Upper lobe of left lung (tissue), 6 donors: ENCODE measurements at regions not wholly inside any gene's neighbourhood (a gene's known extent, or its start where the extent isn't known, plus 50 kb on each side); places are given as distances from the start of the nearest gene placed in this dataset.

Experiments
- ATAC-seq, 2 donors: fragments of 200-7000 bp; cut with Tn5 transposase; one replicate each; pipeline ENCODE4 v1.9.1; 2022; ENCODE audit warnings: mild to moderate bottlenecking in 2 of 2, moderate library complexity in 2 of 2; ENCODE audit not compliant: low FRiP score in 2 of 2
- DNase-seq, 2 donors: peaks; one replicate each; pipeline ENCODE4 v3.0.0-alpha.2; 2019 to 2020
- H3K27ac ChIP-seq, 4 donors: fragments of 200-600 bp; sonication (generic); one replicate each; pipeline ENCODE4 v1.5.1; 2016 to 2019
- H3K27me3 ChIP-seq, 4 donors: fragments of 200-600 bp; sonication (generic); one replicate each; pipeline ENCODE4 v1.5.1; 2017 to 2019
- H3K36me3 ChIP-seq, 4 donors: fragments of 200-600 bp; sonication (generic); one replicate each; pipeline ENCODE4 v1.5.1; 2016 to 2019
- H3K4me1 ChIP-seq, 4 donors: fragments of 200-600 bp; sonication (generic); one replicate each; pipeline ENCODE4 v1.5.1; 2018 to 2019
- H3K4me3 ChIP-seq, 4 donors: fragments of 200-600 bp; sonication (generic); one replicate each; pipeline ENCODE4 v1.5.1; 2017 to 2019; ENCODE audit warnings: mild to moderate bottlenecking in 2 of 4, moderate library complexity in 1 of 4
- H3K9me3 ChIP-seq, 4 donors: fragments of 200-600 bp; sonication (generic); one replicate each; pipeline ENCODE4 v1.5.1; 2018 to 2019
- EP300 ChIP-seq, 4 donors: sonication (generic); formaldehyde crosslinking; IDR thresholded peaks; one replicate each; pipeline ENCODE4 v1.5.1; 2017; ENCODE audit warnings: antibody characterized with exemption in 4 of 4, control low read depth in 2 of 4
- POLR2A ChIP-seq, 4 donors: fragments of 450-650 bp; IDR thresholded peaks; one replicate each; pipeline ENCODE4 v1.5.1; 2016 to 2017; ENCODE audit warnings: antibody characterized with exemption in 4 of 4, mild to moderate bottlenecking in 2 of 4
- POLR2AphosphoS5 ChIP-seq, 2 donors: sonication (generic); formaldehyde crosslinking; IDR thresholded peaks; one replicate each; pipeline ENCODE4 v1.5.1; 2017; ENCODE audit warnings: antibody characterized with exemption in 2 of 2
- WGBS, 2 donors: methylation state at CpG; one replicate each; pipeline ENCODE4 v1.1.5; 2017 to 2018; 5-methylcytosine and 5-hydroxymethylcytosine counted together
- TF ChIP-seq, protein P1 (sequence below), 6 experiments: fragments of 450-650 bp in 4 of 6; fragments of 200-600 bp in 2 of 6; sonication (generic) in 2 of 6; IDR thresholded peaks; one replicate each; pipeline ENCODE4 v1.5.1; 2016 to 2019; ENCODE audit warnings: antibody characterized with exemption in 6 of 6
- donor health status: DM: no; HTN: no; CAD: no; lungs with moderate emphysema.
- donor health status: DM: no; HTN: yes; CAD: no; lungs with severe emphysema.

DNA sequence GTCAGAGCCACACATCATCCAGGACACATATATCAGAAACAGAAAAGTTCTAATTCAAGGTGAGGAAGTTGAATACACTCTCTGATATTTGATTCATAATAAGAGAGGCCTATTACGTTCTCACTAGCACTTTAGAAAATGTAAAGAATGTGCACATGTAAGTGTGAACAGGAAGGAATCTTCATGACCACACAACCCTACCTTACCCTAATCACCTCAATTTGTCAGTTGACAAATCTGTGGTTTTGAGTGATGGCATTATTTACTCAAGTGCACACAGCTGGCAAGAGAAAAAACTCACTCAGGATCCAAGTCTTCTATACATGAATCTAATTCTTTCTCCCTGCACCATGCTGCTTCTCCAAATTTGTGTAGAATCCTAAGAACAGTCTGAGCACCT, 445.8 kb downstream of the SUCLA2 start:
- TF ChIP-seq POLR2A (IDR thresholded peaks at IDR 0.05) (no peak), POLR2AphosphoS5 (IDR thresholded peaks at IDR 0.05) (no peak), EP300 (IDR thresholded peaks at IDR 0.05) (no peak)
- TF ChIP-seq, protein P1, sequence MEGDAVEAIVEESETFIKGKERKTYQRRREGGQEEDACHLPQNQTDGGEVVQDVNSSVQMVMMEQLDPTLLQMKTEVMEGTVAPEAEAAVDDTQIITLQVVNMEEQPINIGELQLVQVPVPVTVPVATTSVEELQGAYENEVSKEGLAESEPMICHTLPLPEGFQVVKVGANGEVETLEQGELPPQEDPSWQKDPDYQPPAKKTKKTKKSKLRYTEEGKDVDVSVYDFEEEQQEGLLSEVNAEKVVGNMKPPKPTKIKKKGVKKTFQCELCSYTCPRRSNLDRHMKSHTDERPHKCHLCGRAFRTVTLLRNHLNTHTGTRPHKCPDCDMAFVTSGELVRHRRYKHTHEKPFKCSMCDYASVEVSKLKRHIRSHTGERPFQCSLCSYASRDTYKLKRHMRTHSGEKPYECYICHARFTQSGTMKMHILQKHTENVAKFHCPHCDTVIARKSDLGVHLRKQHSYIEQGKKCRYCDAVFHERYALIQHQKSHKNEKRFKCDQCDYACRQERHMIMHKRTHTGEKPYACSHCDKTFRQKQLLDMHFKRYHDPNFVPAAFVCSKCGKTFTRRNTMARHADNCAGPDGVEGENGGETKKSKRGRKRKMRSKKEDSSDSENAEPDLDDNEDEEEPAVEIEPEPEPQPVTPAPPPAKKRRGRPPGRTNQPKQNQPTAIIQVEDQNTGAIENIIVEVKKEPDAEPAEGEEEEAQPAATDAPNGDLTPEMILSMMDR (IDR thresholded peaks at IDR 0.05), result no peak
- Histone ChIP-seq H3K4me3 (no peak overlapping the region), H3K4me1 (no peaks in the 10 kb centered on the region), H3K9me3 (no peaks in the 10 kb centered on the region), H3K36me3 (no peaks in the 10 kb centered on the region), H3K27me3 (no peaks in the 10 kb centered on the region), H3K27ac (no peak overlapping the region)
- 34 to 39% methylated on average over 1 of the region's 1 CpG for WGBS, 2 donors
- DNase-seq (no peak), ATAC-seq (no peak)

DNA sequence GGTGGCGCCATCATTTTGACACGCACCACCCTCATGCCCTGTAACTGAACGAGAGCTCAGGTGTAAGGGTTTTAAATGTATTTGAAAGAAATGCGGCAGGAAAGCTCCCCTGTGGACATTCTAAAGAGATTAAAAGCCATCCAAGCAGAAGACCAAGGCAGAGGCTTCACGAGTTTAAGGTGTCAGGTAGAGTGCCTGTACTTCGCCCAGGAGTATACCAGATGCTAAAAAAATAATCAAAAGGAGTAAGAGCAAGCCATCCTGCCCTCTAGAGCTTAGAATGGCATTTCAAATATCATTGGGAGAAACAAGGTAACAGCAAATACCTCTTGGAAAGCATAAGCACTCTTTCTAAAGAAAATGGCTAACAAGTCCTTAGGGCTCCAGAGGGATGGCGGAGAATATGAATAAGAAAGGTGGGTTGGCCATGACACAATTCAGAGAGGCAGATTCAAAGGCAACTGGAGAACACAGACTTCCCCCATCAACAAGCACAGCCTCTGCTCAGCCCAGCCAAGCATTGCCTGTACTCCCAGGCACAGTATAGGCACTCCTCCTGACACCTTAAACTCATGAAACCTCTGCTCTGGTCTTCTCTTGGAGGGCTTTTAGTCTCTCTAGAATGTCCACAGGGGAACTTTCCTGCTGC, 447.6 kb downstream of the SUCLA2 start:
- Histone ChIP-seq H3K4me3 (no peak overlapping the region), H3K4me1 (no peaks in the 10 kb centered on the region), H3K27ac (no peak overlapping the region), H3K9me3 (no peaks in the 10 kb centered on the region), H3K27me3 (no peaks in the 10 kb centered on the region), H3K36me3 (no peaks in the 10 kb centered on the region)
- DNase-seq (no peak), ATAC-seq (no peak)
- 76 to 79% methylated on average over 7 of the region's 7 CpGs for WGBS, 2 donors
- no peak for TF ChIP-seq POLR2A (IDR thresholded peaks at IDR 0.05)
- no peak for TF ChIP-seq EP300 (IDR thresholded peaks at IDR 0.05)
- TF ChIP-seq, protein P1 (IDR thresholded peaks at IDR 0.05), result no peak
- TF ChIP-seq POLR2AphosphoS5 (IDR thresholded peaks at IDR 0.05), result no peak

DNA sequence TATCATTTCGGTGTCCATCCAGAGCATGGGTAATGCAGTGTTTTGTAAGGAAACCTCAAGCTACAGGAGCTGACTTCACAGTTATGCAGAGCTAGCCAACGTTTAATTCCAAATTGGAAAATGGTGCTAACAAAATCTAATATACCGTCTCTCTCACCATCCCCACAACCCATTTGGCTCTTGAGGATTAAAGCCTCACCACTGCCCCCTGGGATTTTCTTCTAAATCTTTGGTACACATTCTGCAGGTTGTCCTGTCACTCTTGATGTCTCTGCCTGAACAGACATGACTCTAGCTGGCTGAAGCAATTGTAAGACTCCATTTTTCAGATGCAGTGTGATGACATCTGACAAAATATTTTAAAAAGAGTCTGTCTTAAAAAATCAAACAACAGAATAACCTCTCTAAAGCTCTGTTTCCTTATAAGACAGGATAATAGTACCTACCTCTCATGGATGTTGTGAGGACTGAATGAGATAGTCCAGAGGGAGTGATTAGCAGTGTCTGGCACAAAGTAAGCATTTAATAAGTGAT, 451.8 kb downstream of the SUCLA2 start:
- Histone ChIP-seq H3K27me3 (no peaks in the 10 kb centered on the region), H3K27ac (no peak overlapping the region), H3K36me3 (no peaks in the 10 kb centered on the region), H3K9me3 (no peaks in the 10 kb centered on the region), H3K4me1 (no peaks in the 10 kb centered on the region), H3K4me3 (no peak overlapping the region)
- WGBS, 2 donors, result 68 to 88% methylated on average over 3 of the region's 3 CpGs
- no peak for DNase-seq
- ATAC-seq, result no peak
- TF ChIP-seq, protein P1 (IDR thresholded peaks at IDR 0.05), result no peak
- TF ChIP-seq POLR2A (IDR thresholded peaks at IDR 0.05) (no peak), EP300 (IDR thresholded peaks at IDR 0.05) (no peak), POLR2AphosphoS5 (IDR thresholded peaks at IDR 0.05) (no peak)

DNA sequence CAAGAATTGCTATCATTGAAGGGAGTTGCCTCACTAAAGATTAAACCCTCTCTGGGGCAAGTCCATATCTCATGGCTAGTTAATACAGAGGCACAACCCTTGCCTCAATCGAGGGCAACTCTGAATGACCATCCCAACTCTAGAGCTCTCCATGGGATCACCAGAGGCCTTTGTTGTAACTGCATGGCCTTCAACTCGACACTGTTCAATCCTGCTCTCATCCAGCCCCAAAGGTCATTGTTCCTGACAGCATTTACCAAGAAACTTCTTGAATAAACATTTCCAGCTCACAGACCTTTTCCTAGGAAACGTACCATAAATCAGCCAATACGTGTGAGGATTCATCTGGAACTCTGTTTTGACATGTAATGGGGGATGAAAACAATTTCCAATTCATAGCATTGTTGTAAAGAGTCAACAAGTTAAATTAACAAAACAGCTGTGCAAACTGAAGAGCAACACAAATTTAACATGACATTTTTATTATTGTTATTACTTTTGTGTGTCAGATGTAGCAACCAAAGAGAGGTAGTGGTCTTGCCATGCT, 452.7 kb downstream of the SUCLA2 start:
- Histone ChIP-seq H3K27ac (no peak overlapping the region), H3K4me1 (no peaks in the 10 kb centered on the region), H3K36me3 (no peaks in the 10 kb centered on the region), H3K4me3 (no peak overlapping the region), H3K9me3 (no peaks in the 10 kb centered on the region), H3K27me3 (no peaks in the 10 kb centered on the region)
- DNase-seq (no peak), ATAC-seq (no peak)
- 62 to 72% methylated on average over 3 to 4 of the region's 4 CpGs for WGBS, 2 donors
- TF ChIP-seq POLR2AphosphoS5 (IDR thresholded peaks at IDR 0.05), result no peak
- TF ChIP-seq, protein P1 (IDR thresholded peaks at IDR 0.05), result no peak
- TF ChIP-seq POLR2A (IDR thresholded peaks at IDR 0.05), result no peak
- TF ChIP-seq EP300 (IDR thresholded peaks at IDR 0.05), result no peak
